Liver (tissue), 8 donors: ENCODE measurements at regions not wholly inside any gene's neighbourhood (a gene's known extent, or its start where the extent isn't known, plus 50 kb on each side); places are given as distances from the start of the nearest gene placed in this dataset.

Experiments used
- DNase-seq: peaks from one replicate; pipeline ENCODE4 v3.0.0-alpha.2; 2017; ENCODE audit warnings: low spot score
- H3K27ac ChIP-seq, 2 donors: one replicate each; pipeline ENCODE4 v1.7.0; 2013; ENCODE audit warnings: inconsistent platforms in 2 of 2, low read length in 2 of 2, control low read depth in 1 of 2, low read depth in 1 of 2, mild to moderate bottlenecking in 1 of 2
- H3K27me3 ChIP-seq, 4 donors: one replicate each; pipeline versions ENCODE4 v1.6.1 to v1.7.0; 2013; ENCODE audit warnings: low read length in 3 of 4, inconsistent platforms in 1 of 4, mild to moderate bottlenecking in 1 of 4, moderate library complexity in 1 of 4; ENCODE audit not compliant: control insufficient read depth in 4 of 4, insufficient read depth in 4 of 4
- H3K36me3 ChIP-seq, 4 donors: one replicate each; pipeline versions ENCODE4 v1.6.1 to v1.7.0; 2013; ENCODE audit warnings: low read length in 3 of 4, mild to moderate bottlenecking in 3 of 4, low read depth in 1 of 4, moderate library complexity in 1 of 4; ENCODE audit not compliant: control insufficient read depth in 4 of 4, insufficient read depth in 3 of 4
- H3K4me1 ChIP-seq, 4 donors: one replicate each; pipeline versions ENCODE4 v1.6.1 to v1.7.0; 2013; ENCODE audit warnings: low read length in 3 of 4, mild to moderate bottlenecking in 3 of 4, moderate library complexity in 1 of 4; ENCODE audit not compliant: control insufficient read depth in 4 of 4, insufficient read depth in 4 of 4
- H3K4me3 ChIP-seq, 3 donors: one replicate each; pipeline versions ENCODE4 v1.6.1 to v1.7.0; 2013; ENCODE audit warnings: low read length in 3 of 3, control low read depth in 1 of 3, low read depth in 1 of 3, mild to moderate bottlenecking in 1 of 3
- H3K9ac ChIP-seq, 2 donors: one replicate each; pipeline ENCODE4 v1.7.0; 2013; ENCODE audit warnings: low read length in 2 of 2, mild to moderate bottlenecking in 2 of 2, moderate library complexity in 2 of 2, control low read depth in 1 of 2, low read depth in 1 of 2
- H3K9me3 ChIP-seq, 4 donors: one replicate each; pipeline versions ENCODE4 v1.6.1 to v1.7.0; 2013; ENCODE audit warnings: low read length in 3 of 4; ENCODE audit not compliant: control insufficient read depth in 4 of 4
- ATF3 ChIP-seq: IDR thresholded peaks from 2 replicates; pipeline ENCODE4 v1.6.1; 2016; ENCODE audit warnings: antibody characterized with exemption
- EGR1 ChIP-seq, 2 donors: IDR thresholded peaks; 2 replicates each; pipeline ENCODE4 v1.6.1; 2016 to 2018; ENCODE audit warnings: antibody characterized with exemption in 2 of 2, low read depth in 2 of 2
- FOXA1 ChIP-seq: IDR thresholded peaks from 2 replicates; pipeline ENCODE4 v1.6.1; 2016; ENCODE audit warnings: antibody characterized with exemption
- FOXA2 ChIP-seq: IDR thresholded peaks from 2 replicates; pipeline ENCODE4 v1.6.1; 2016; ENCODE audit warnings: antibody characterized with exemption
- HNF4G ChIP-seq: IDR thresholded peaks from 2 replicates; pipeline ENCODE4 v1.6.1; 2016; ENCODE audit warnings: antibody characterized with exemption
- JUND ChIP-seq, 2 donors: IDR thresholded peaks; 2 replicates each; pipeline ENCODE4 v1.6.1; 2016; ENCODE audit warnings: antibody characterized with exemption in 2 of 2
- MAX ChIP-seq: IDR thresholded peaks from 2 replicates; pipeline ENCODE4 v1.6.1; 2016; ENCODE audit warnings: antibody characterized with exemption
- NR2F2 ChIP-seq: IDR thresholded peaks from 2 replicates; pipeline ENCODE4 v1.6.1; 2016; ENCODE audit warnings: antibody characterized with exemption
- RAD21 ChIP-seq, 2 donors: IDR thresholded peaks; 2 replicates each; pipeline ENCODE4 v1.6.1; 2016; ENCODE audit warnings: antibody characterized with exemption in 2 of 2, mild to moderate bottlenecking in 2 of 2
- RXRA ChIP-seq, 2 donors: IDR thresholded peaks; 2 replicates each; pipeline ENCODE4 v1.6.1; 2017 to 2018; ENCODE audit warnings: antibody characterized with exemption in 2 of 2, mild to moderate bottlenecking in 1 of 2
- SP1 ChIP-seq: IDR thresholded peaks from 2 replicates; pipeline ENCODE4 v1.6.1; 2018; ENCODE audit warnings: antibody characterized with exemption, mild to moderate bottlenecking
- TAF1 ChIP-seq: conservative IDR thresholded peaks from 2 replicates; pipeline ENCODE4 v1.6.1; 2016; ENCODE audit warnings: antibody characterized with exemption, mild to moderate bottlenecking
- YY1 ChIP-seq: IDR thresholded peaks from 2 replicates; pipeline ENCODE4 v1.6.1; 2016; ENCODE audit warnings: antibody characterized with exemption, mild to moderate bottlenecking
- ZBTB33 ChIP-seq: IDR thresholded peaks from 2 replicates; pipeline ENCODE4 v1.6.1; 2016; ENCODE audit warnings: antibody characterized with exemption
- WGBS: extraction: QIAGEN DNeasy Blood & Tissue Kit; methylation state at CpG from one replicate; pipeline ENCODE4 v1.1.7; 2013; 5-methylcytosine and 5-hydroxymethylcytosine counted together
- TF ChIP-seq, protein P1 (sequence below): fragments of 150-350 bp; IDR thresholded peaks from 2 replicates; pipeline ENCODE4 v1.5.1; 2017; ENCODE audit warnings: improper control_type of control experiment, low read depth, low read length; ENCODE audit not compliant: missing input control
- TF ChIP-seq, protein P2 (sequence below): IDR thresholded peaks from 2 replicates; pipeline ENCODE4 v1.6.1; 2016; ENCODE audit warnings: antibody characterized with exemption, mild to moderate bottlenecking
- donor health status: healthy.
- donor health status: healthy.
- donor health status: healthy.
- donor health status: healthy.
- donor health status: healthy.

DNA sequence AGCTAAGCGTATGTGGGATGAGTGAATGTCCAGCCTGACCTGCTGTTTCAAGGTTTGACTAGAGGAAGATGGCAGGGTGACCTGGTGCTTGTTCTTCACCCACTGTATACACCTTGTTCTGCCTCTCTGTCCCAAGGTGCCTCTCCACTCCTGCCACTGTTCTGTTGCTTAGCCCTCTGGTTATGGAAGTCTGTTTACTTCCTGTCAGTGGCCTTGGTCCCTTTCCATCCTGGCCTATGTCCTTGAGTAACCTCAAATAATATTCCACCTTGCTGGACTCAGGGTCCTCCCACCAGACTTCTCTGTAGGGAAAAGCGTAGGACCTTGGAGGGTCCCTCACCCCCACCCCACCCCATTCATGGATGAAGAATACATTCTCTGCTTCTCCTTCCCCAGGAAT is 73.2 kb upstream of the SALL1 start:
- 88% methylated on average over 2 of the region's 2 CpGs for WGBS
- H3K9me3 ChIP-seq: no peaks in the 10 kb centered on the region
- H3K27ac ChIP-seq: no peak overlapping the region
- no peak overlapping the region for H3K4me3 ChIP-seq
- no peak for DNase-seq
- no peaks in the 10 kb centered on the region for H3K36me3 ChIP-seq
- no peaks in the 10 kb centered on the region for H3K4me1 ChIP-seq
- H3K27me3 ChIP-seq: no peaks in the 10 kb centered on the region
- TF ChIP-seq MAX (no peak), ATF3 (no peak), TAF1 (no peak), YY1 (no peak), ZBTB33 (no peak), HNF4G (no peak), RAD21 (IDR thresholded peaks at IDR 0.05) (no peak), NR2F2 (no peak), FOXA2 (no peak), EGR1 (IDR thresholded peaks at IDR 0.05; ENCODE audit: low read depth in 2 of 2) (no peak), FOXA1 (no peak)
- TF ChIP-seq, protein P1, sequence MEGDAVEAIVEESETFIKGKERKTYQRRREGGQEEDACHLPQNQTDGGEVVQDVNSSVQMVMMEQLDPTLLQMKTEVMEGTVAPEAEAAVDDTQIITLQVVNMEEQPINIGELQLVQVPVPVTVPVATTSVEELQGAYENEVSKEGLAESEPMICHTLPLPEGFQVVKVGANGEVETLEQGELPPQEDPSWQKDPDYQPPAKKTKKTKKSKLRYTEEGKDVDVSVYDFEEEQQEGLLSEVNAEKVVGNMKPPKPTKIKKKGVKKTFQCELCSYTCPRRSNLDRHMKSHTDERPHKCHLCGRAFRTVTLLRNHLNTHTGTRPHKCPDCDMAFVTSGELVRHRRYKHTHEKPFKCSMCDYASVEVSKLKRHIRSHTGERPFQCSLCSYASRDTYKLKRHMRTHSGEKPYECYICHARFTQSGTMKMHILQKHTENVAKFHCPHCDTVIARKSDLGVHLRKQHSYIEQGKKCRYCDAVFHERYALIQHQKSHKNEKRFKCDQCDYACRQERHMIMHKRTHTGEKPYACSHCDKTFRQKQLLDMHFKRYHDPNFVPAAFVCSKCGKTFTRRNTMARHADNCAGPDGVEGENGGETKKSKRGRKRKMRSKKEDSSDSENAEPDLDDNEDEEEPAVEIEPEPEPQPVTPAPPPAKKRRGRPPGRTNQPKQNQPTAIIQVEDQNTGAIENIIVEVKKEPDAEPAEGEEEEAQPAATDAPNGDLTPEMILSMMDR: no peak
- TF ChIP-seq, protein P2, sequence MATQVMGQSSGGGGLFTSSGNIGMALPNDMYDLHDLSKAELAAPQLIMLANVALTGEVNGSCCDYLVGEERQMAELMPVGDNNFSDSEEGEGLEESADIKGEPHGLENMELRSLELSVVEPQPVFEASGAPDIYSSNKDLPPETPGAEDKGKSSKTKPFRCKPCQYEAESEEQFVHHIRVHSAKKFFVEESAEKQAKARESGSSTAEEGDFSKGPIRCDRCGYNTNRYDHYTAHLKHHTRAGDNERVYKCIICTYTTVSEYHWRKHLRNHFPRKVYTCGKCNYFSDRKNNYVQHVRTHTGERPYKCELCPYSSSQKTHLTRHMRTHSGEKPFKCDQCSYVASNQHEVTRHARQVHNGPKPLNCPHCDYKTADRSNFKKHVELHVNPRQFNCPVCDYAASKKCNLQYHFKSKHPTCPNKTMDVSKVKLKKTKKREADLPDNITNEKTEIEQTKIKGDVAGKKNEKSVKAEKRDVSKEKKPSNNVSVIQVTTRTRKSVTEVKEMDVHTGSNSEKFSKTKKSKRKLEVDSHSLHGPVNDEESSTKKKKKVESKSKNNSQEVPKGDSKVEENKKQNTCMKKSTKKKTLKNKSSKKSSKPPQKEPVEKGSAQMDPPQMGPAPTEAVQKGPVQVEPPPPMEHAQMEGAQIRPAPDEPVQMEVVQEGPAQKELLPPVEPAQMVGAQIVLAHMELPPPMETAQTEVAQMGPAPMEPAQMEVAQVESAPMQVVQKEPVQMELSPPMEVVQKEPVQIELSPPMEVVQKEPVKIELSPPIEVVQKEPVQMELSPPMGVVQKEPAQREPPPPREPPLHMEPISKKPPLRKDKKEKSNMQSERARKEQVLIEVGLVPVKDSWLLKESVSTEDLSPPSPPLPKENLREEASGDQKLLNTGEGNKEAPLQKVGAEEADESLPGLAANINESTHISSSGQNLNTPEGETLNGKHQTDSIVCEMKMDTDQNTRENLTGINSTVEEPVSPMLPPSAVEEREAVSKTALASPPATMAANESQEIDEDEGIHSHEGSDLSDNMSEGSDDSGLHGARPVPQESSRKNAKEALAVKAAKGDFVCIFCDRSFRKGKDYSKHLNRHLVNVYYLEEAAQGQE: no peak
- H3K9ac ChIP-seq: no peak overlapping the region

DNA sequence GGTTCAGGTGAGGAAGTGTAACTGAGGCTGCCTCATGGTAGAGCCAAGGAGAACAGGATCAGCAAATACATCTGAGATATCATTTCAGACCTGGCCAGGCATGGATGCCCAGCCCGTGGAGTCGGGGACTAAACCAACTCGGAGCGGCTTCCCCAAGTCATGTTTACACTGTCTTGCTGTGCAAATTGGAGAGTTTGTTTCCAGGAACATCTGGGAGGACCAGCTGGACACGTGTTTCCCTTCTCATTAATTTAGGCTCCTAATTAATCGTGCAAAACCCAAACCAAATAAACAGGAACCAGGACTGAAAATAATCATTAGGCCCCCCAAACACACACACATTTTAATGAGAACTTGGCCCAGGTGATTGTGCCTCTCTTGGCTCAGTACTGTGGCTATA is 70.9 kb upstream of the SALL1 start:
- no peaks in the 10 kb centered on the region for H3K9me3 ChIP-seq
- H3K4me1 ChIP-seq: no peaks in the 10 kb centered on the region
- 50% methylated on average over 6 of the region's 6 CpGs for WGBS
- H3K27me3 ChIP-seq: no peaks in the 10 kb centered on the region
- no peak overlapping the region for H3K27ac ChIP-seq
- H3K36me3 ChIP-seq: no peaks in the 10 kb centered on the region
- H3K9ac ChIP-seq: no peak overlapping the region
- H3K4me3 ChIP-seq: no peak overlapping the region
- no peak for DNase-seq
- TF ChIP-seq FOXA1: no peak
- no peak for TF ChIP-seq FOXA2
- TF ChIP-seq JUND (IDR thresholded peaks at IDR 0.05): no peak
- no peak for TF ChIP-seq RXRA (IDR thresholded peaks at IDR 0.05)
- TF ChIP-seq, protein P2: no peak
- no peak for TF ChIP-seq HNF4G
- no peak for TF ChIP-seq ZBTB33
- no peak for TF ChIP-seq EGR1 (IDR thresholded peaks at IDR 0.05; ENCODE audit: low read depth in 2 of 2)
- TF ChIP-seq TAF1: no peak
- no peak for TF ChIP-seq SP1
- TF ChIP-seq, protein P1: no peak
